ENCODE measurements at regions not wholly inside any gene's neighbourhood (a gene's known extent, or its start where the extent isn't known, plus 50 kb on each side); places are given as distances from the start of the nearest gene placed in this dataset.
"Not testable (repeated sequence)": the region's sequence is repeated elsewhere in the genome, so short reads cannot be mapped to it uniquely, and the experiment has no call there.

GRCh38 chr6:112984899-112985298, 637.8 kb downstream of the RFPL4B start:
- DNase-seq (ENCODE audit: low read depth) = no peak

DNA sequence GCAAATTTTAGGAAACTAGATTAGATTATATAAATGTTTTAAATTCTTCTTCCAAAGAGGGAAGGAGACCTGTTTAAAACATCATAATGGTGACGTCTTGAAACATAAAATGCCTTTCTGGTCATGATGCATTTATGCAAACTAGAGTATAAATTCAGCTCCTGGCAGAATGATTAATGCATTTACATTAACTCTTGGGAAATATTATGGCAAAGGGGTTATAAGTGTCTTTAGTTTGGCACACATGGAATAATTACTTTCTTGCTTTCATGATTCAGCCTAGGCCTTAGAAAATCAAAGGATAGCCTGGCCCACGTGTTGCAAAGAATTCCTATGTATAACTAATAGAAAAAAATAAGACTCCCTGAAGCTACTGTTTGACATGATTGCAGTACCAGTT, 639.2 kb downstream of the RFPL4B start:
- DNase-seq (ENCODE audit: low read depth) = no peak

DNA sequence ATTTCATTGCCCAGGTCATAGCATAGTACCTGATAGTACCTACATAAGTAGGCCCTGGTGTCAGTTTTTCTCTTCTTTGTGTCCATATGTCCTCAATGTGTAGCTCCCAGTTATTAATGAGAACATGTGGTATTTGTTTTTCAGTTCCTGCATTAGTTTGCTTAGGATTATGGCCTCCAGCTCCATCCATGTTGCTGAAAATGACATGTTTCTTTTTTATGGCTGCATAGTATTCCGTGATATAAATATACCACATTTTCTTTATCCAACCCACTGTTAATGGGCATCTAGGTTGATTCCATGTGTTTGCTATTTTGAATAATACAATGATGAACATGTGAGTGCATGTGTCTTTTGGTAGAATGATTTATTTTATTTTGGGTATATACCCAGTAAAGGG, 641.6 kb downstream of the RFPL4B start:
- no peak for DNase-seq (ENCODE audit: low read depth)

DNA sequence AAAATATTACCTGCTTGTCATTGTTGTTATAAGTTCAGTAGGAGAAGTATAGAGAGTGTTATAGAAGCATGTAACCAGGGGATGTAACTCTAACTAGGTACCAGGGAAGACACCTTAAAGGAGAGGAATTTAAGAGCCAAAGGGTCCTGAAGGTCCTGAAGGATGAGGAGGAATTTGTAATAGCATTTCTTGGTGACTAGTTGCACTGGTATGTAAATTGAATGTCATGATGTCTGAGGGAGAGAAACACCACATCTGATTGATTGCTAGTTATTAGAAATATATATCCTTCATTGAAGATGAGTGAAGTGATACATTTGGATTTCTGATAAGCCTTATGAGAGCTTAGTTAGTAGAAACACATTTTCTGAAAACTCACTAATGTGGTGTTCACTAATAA, 643.8 kb downstream of the RFPL4B start:
- DNase-seq (ENCODE audit: low read depth) = no peak

DNA sequence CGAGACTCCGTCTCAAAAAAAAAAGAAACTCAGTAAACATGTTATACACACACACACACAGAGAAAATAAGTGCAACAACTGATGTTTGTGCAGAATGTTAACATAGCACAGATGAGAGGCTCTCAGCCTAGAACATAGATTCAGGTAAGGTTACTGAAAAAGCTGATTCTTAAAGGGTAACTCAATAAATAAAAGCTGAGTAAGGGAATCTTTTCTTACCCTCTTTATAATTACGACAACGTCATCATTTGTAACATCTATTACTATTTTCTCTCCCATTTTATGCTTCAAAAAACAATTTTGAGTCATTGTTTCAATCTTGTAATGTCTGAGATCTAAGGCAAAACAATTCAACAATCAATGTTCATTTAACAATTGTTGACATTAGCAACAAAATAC, 644.8 kb downstream of the RFPL4B start:
- DNase-seq (ENCODE audit: low read depth) = no peak

- DNase-seq (ENCODE audit: low read depth) = no peak
Measured at GRCh38 chr6:112997421-112998085, 650.4 kb downstream of the RFPL4B start.

GRCh38 chr6:113004054-113004453, 656.9 kb downstream of the RFPL4B start:
- no peak for DNase-seq (ENCODE audit: low read depth)

- DNase-seq (ENCODE audit: low read depth) = no peak
Measured at GRCh38 chr6:113004470-113005270, 657.5 kb downstream of the RFPL4B start.

- DNase-seq (ENCODE audit: low read depth) = no peak
Measured at GRCh38 chr6:113006494-113006893, 659.4 kb downstream of the RFPL4B start.

GRCh38 chr6:113009682-113010081, 662.6 kb downstream of the RFPL4B start:
- no peak for DNase-seq (ENCODE audit: low read depth)

- DNase-seq (ENCODE audit: low read depth) = no peak
Measured at GRCh38 chr6:113010196-113010989, 663.3 kb downstream of the RFPL4B start.

- no peak for DNase-seq (ENCODE audit: low read depth)
Measured at GRCh38 chr6:113011389-113011788, 664.3 kb downstream of the RFPL4B start.

- DNase-seq (ENCODE audit: low read depth) = peak; percentile 72
Measured at GRCh38 chr6:113011801-113012200, 664.7 kb downstream of the RFPL4B start.

DNA sequence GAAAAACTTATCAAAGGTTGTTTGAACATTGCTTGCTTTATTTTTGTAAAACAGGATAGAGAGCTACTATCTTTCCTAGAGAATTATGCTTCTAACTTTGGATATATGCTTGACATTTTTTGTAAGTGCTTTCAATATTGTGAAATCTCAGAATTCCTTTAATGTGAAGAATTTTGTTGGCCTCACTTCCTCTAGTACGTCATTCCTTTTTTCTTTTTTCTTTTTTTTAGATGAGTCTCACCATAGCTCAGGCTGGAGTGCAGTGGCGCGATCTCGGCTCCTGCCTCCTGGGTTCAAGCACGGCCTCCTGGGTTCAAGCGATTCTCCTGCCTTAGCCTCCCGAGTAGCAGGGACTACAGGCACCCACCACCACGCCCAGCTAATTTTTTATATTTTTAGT, 668.1 kb downstream of the RFPL4B start:
- DNase-seq (ENCODE audit: low read depth) = peak; percentile 78

DNA sequence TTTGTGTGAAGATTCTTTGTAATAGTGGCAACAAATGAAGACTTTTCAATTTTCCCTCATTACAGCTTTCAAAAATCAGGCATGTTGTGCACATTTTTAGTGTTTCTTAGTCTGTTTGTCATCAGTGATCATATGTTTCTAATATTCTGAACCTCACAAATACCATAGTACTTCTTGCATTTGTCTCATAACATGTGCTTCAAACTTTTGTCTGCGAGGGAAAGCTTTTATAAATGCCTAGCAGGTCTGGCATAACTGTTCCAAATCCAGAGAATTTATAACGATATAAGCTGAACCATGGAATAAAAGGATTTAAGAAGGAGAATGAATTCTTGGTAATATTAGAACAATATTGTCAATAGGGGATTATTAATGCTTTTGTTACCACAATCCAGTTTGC, 670.2 kb downstream of the RFPL4B start:
- no peak for DNase-seq (ENCODE audit: low read depth)

GRCh38 chr6:113018351-113019151, 671.4 kb downstream of the RFPL4B start:
- peak; percentile 93 for DNase-seq (ENCODE audit: low read depth)

GRCh38 chr6:113019176-113019575, 672.0 kb downstream of the RFPL4B start:
- no peak for DNase-seq (ENCODE audit: low read depth)

DNA sequence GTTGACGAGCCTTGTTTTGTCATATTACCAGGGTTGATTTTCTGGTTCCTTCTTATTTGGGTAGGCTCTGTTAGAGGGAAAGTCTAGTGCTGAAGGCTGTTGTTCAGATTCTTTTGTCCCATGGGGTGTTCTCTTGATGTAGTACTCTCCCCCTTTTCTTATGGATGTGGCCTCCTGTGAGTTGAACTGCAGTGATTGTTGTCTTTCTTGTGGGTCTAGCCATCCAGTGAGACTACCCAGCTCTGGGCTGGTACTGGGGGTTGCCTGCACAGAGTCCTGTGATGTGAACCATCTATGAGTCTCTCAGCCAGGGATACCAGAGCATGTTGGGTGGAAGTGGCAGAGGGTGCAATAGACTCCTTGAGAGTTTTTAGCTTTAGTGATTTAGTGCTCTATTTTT, 680.6 kb downstream of the RFPL4B start:
- no peak for DNase-seq (ENCODE audit: low read depth)

DNA sequence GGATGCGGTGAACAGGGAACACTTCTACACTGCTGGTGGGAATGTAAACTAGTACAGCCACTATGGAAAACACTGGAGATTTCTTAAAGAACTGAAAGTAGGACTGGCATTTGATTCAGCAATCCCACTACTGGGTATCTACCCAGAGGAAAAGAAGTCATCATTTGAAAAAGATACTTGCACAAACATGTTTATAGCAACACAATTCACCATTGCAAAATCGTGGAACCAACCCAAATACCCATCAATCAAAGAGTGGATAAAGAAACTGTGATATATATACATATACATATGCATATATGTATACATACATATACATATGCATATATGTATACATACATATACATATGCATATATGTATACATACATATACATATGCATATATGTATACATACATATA, 682.0 kb downstream of the RFPL4B start:
- DNase-seq (ENCODE audit: low read depth) = not testable (repeated sequence)

- DNase-seq (ENCODE audit: low read depth) = no peak
Measured at GRCh38 chr6:113031591-113032238, 684.6 kb downstream of the RFPL4B start.

DNA sequence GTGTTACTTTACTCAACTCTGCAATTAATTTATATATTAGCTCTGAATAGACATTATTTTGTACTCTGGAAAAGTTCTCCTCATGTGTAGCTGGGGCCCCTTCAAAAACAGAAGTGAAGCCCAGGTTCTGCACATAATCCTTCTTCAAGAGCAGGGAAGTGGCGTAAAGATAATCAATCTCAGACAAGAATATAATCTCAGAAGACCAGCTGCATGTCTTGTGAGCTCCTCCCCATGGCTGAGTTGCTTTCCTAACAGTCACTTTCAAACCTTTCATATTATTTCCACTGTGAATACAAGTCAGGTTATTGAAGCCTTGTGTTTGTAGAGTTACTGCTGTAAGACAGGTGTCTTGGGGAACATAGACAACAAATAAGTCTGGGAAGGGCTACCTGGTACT, 691.9 kb downstream of the RFPL4B start:
- DNase-seq (ENCODE audit: low read depth) = peak; percentile 7
